ENCODE measurements at regions not wholly inside any gene's neighbourhood (a gene's known extent, or its start where the extent isn't known, plus 50 kb on each side); places are given as distances from the start of the nearest gene placed in this dataset.

GRCh38 chr5:51279983-51280706 lies 103.1 kb upstream of the ISL1 start:
- DNase-seq = no peak

- no peak for DNase-seq
These were observed 97.2 kb upstream of the ISL1 start for GRCh38 chr5:51286046-51286445.

DNA sequence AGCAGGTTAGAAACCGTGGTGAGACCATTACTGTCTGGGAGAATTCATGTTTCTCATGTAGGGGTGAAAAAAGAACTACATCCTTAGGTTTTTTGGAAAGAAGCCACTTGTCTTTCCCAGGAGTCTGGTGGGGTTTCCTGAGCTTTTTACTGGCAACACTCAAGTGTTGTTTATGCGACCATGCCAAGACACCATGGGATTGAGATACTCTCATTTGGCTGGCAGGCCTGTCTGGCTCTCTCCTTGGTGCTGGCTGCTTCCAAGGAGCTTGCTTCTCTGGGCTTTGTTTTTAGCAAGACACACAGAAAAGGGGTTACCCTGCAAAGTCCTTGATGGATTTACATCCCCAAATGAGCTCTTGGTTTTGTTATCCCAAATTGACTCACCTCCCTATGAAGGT lies 80.9 kb upstream of the ISL1 start:
- DNase-seq = no peak

GRCh38 chr5:51326844-51327243 lies 56.4 kb upstream of the ISL1 start:
- no peak for DNase-seq

Data from CD4-positive, alpha-beta T cell treated with Interleukin-4 for 1 hour (primary cell).